AG08396 (cell line): ENCODE measurements at regions not wholly inside any gene's neighbourhood (a gene's known extent, or its start where the extent isn't known, plus 50 kb on each side); places are given as distances from the start of the nearest gene placed in this dataset.

Experiments used
- DNase-seq: peaks from one replicate; pipeline ENCODE4 v3.0.0; 2012; ENCODE audit warnings: low spot score, mixed read lengths

DNA sequence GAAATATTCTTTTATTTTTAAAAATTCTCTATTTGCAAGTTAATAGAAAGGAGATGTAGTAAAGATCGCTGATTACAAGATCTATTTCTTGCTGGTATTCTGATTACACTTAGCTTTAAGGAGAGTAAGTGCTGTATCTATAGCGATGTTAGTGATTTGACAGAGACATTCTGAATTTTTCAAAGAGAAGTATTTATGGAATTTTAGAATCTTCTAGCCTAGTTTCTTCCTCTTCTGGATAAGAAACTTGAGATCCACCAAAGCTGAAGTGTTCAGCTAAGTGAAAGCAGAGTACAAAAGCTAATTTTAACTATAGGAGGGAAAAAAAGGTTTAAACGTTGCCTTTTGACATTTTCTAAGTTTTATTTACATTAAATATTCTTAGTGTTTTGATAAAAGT, 72.1 kb upstream of the RARB start:
- no peak for DNase-seq

DNA sequence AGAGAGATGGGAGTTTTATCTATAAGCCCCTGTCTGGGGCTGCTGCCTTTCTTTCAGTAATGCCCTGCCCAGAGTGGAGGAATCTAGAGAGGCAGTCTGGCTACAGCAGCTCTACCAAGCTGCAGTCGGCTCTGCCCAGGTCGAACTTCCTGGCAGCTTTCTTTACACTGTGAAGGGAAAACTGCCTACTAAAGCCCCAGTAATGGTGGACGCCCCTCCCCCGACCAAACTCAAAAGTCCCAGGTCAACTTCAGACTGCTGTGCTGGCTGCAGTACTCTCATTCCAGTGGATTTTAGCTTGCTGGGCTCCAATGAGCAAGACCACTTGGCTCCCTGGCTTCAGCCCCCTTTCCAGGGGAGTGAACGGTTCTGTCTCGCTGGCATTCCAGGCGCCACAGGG, 65.9 kb upstream of the RARB start:
- DNase-seq: no peak

DNA sequence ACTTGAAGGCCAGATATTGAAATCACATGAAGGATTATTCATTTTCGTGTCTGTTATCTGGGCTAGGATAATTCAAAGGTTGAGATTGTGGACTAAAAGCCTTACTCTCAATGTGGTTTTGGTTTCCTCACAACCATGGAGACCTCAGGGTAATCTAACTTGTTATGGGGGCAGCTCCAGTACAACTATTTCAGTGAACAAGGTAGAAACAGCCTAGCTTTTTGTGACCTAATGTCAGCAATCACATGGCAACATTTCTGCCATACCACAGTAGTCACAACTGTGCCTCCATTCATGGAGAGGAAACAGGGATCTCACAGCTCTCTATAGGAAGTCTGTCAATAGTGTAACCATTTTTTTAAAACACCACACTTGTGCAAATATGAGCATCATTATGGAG, 62.4 kb upstream of the RARB start:
- DNase-seq: no peak

DNA sequence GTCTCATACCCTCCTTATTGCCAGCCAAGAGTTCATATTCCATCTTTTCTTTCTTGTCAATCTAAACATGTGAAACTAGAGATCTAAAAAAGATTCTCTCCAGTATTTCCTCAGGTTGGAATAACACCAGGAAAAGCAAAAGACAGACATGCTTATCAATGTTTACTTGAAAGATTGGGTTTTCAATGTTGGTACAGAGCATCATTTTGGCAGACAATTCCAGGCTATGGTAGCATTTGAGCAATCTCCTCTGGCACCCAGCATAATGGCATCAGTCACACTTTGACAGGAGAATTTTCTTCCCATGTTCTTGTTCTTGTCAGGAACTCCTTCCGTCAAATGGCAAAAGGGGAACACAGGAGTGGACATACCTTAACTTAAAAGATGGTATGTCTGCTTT, 61.0 kb upstream of the RARB start:
- no peak for DNase-seq

DNA sequence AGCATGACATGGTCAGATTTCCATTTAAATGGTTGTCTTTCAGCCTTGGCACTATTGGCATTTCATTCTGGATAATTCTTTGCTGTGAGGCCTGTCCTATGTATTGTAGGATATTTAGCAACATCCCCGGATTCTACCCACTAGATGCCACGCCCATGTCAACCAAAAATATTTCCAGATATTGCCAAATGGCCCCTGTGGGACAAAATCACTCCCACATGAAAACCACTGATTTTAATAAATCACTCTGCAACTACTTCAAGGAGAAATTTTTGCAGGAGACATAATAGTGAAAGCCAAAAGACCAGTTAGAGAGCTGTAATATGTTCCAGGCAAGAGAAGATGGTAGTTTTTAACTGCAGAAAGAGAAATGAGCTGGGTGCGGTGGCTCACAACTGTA, 55.9 kb upstream of the RARB start:
- DNase-seq: no peak

DNA sequence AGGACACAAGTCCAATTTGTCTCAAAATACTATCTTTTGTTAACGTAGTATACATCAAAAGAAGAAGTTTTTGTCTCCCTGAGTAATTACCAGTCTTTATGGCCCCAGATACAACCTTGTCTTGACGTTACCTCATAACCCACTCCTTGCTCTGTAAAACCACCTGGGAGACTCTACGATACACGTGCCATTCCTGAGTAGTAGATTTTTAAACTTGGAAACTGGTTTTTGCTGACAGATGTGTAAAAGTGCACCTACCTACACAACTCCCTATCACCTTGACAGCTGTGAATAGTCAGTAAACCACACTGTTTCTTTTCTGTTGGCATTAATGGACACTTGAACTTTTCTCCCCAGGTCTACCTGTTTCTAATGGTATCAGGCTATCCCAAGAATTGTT, 51.7 kb upstream of the RARB start:
- DNase-seq: no peak

DNA sequence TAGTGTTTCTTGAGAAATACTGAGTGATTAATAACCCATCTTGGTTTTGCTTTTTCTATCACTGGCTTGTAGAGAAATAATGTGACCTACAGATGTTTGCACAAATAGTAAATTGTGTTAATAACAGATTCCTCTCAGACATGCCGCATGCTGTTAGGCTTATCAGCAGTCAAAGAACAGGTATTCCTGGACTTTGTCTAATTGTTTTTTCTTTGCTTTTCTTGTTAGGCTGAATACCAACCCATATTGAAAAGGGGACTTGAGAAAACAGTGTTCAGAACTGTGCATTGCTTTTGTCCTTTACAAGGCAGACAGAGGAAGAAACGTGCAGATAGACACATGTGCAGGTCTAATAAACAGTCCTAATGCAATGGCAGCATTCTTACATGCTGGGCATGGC, 51.0 kb upstream of the RARB start:
- no peak for DNase-seq
